ENCODE measurements at regions not wholly inside any gene's neighbourhood (a gene's known extent, or its start where the extent isn't known, plus 50 kb on each side); places are given as distances from the start of the nearest gene placed in this dataset.

- TF ChIP-seq, protein P1, sequence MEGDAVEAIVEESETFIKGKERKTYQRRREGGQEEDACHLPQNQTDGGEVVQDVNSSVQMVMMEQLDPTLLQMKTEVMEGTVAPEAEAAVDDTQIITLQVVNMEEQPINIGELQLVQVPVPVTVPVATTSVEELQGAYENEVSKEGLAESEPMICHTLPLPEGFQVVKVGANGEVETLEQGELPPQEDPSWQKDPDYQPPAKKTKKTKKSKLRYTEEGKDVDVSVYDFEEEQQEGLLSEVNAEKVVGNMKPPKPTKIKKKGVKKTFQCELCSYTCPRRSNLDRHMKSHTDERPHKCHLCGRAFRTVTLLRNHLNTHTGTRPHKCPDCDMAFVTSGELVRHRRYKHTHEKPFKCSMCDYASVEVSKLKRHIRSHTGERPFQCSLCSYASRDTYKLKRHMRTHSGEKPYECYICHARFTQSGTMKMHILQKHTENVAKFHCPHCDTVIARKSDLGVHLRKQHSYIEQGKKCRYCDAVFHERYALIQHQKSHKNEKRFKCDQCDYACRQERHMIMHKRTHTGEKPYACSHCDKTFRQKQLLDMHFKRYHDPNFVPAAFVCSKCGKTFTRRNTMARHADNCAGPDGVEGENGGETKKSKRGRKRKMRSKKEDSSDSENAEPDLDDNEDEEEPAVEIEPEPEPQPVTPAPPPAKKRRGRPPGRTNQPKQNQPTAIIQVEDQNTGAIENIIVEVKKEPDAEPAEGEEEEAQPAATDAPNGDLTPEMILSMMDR (IDR thresholded peaks at IDR 0.05), result no peak
- DNase-seq (ENCODE audit: low spot score) (no peak), ATAC-seq (ENCODE audit: low FRiP score) (no peak)
Measured at GRCh38 chr4:125928652-125929051, 613.9 kb downstream of the FAT4 start.

DNA sequence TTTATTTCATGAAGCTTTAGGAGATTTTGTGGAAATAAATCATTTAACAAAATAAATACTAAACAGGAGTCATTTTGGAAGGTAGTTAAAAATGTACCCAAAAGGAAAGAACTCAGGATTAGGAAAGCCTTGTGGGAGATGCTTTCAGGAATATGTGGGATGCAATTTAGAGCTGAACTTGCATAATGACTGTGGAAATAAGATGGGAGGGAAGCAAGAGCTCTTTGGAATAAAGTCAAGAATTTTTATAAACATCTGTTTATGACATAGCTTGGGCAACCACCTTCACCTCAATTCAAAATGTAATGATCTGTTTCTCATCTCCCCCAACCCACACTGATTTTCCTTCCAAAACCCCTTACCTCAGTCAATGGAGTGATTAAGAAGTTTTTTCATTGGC is 623.8 kb downstream of the FAT4 start:
- DNase-seq (ENCODE audit: low spot score) (no peak), ATAC-seq (ENCODE audit: low FRiP score) (no peak)
- TF ChIP-seq, protein P1 (IDR thresholded peaks at IDR 0.05), result no peak

DNA sequence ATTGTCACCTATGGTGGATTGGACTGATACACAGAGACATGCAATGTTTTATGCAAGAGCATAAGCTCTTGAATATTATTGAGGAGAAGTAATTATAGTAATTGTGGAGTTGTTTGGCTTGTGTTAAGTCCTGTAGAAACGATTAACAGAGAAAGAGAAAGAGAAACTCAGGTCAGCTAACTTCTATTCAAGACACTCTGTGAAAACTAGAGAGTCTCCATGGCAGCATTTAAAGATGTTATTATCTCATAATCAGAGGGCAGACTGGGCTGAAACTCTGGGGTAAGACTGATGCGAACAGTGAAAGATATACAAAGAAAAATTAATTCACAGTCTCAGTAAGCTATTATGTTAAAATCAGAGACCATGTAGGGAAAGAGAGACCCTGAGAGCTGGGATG is 625.7 kb downstream of the FAT4 start:
- TF ChIP-seq, protein P1 (IDR thresholded peaks at IDR 0.05), result no peak
- DNase-seq (ENCODE audit: low spot score), result no peak
- no peak for ATAC-seq (ENCODE audit: low FRiP score)

DNA sequence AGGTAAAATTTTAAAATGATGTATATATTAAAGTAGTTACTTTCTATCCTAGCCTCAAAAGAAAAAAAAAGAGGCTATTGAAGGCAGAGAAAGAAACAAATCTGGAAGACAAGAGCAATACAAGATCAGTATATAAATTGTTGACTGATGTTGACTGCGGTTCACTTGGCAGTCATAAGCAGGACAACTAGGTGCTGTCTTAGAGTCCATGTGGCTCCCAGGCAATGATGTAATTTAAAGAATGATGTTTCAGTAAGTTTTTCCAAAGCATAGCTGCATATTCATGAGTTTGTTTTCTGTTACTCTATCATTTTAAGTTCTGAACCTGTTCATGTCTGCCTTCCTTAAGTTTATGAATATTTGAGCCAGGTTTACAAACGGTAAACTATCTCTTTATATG is 630.2 kb downstream of the FAT4 start:
- TF ChIP-seq, protein P1 (IDR thresholded peaks at IDR 0.05), result no peak
- no peak for ATAC-seq (ENCODE audit: low FRiP score)
- DNase-seq (ENCODE audit: low spot score), result no peak

GRCh38 chr4:125948021-125948420 is 633.3 kb downstream of the FAT4 start:
- ATAC-seq (ENCODE audit: low FRiP score) (no peak), DNase-seq (ENCODE audit: low spot score) (no peak)
- TF ChIP-seq, protein P1 (IDR thresholded peaks at IDR 0.05), result no peak

DNA sequence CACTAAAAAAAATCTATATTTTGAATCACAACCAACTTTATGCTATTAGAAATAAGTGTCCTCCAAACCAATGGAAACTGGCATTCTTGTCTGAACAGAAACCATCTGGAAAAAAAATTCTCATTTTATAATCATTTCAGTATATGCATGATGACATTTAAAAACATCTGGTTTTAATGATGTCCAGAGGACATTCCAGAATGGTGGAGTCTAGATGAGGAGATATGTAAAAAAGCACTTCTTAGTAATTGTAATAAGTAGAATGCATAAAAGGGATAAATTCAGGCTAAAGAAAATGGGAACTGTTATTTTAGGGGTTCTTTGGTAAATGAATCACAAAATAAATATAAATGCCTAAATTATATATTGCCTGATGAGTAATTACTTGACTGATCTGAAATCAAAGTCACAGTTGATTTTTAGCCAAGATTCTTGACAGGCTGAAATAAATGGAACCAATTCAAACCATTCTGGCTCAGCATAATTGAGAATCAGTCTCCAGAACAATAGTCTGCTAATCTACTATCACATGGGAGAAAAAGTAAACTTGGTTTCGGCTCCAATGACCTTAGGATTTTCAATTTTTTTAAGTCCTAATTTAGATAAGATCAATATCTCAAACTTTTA is 636.6 kb downstream of the FAT4 start:
- ATAC-seq (ENCODE audit: low FRiP score) (no peak), DNase-seq (ENCODE audit: low spot score) (no peak)
- TF ChIP-seq, protein P1 (IDR thresholded peaks at IDR 0.05), result no peak

DNA sequence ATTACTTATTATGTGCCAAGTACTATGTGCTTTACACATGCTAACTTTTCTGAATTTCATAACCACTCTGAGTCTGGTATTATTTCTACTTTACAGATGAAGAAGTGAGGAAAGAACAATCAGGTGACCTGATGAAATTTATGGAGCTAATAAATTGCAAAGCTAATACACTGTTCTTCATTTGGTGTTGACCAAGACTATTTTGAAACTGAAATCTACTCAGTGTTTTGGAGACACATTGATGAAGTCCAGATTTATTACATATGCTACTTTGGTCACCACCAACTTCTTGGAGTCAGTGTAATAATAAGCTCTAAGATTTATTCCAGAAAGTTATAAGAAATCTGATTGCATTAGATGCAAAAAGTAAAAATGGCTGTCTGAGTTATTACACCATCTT is 637.9 kb downstream of the FAT4 start:
- DNase-seq (ENCODE audit: low spot score) (no peak), ATAC-seq (ENCODE audit: low FRiP score) (no peak)
- TF ChIP-seq, protein P1 (IDR thresholded peaks at IDR 0.05), result no peak

Measured in omental fat pad (tissue), 3 donors.